Sciatic nerve (tissue), 2 donors: ENCODE measurements at regions not wholly inside any gene's neighbourhood (a gene's known extent, or its start where the extent isn't known, plus 50 kb on each side); places are given as distances from the start of the nearest gene placed in this dataset.

ENCODE experiments used
- ATAC-seq: fragments of 200-7000 bp; cut with Tn5 transposase; one replicate; pipeline ENCODE4 v1.9.1; 2020; ENCODE audit warnings: mild to moderate bottlenecking, moderate library complexity
- DNase-seq: peaks from one replicate; pipeline ENCODE4 v3.0.0-alpha.2; 2020; ENCODE audit warnings: low spot score
- intact Hi-C: fragments of 100-400 bp; cut with DNase I; formaldehyde crosslinking; loops from one replicate; pipeline ENCODE4 v1.14.2; 2022
- donor health status: DM: no; HTN: no; CAD: no.
- donor health status: DM: no; HTN: no; CAD: no.

DNA sequence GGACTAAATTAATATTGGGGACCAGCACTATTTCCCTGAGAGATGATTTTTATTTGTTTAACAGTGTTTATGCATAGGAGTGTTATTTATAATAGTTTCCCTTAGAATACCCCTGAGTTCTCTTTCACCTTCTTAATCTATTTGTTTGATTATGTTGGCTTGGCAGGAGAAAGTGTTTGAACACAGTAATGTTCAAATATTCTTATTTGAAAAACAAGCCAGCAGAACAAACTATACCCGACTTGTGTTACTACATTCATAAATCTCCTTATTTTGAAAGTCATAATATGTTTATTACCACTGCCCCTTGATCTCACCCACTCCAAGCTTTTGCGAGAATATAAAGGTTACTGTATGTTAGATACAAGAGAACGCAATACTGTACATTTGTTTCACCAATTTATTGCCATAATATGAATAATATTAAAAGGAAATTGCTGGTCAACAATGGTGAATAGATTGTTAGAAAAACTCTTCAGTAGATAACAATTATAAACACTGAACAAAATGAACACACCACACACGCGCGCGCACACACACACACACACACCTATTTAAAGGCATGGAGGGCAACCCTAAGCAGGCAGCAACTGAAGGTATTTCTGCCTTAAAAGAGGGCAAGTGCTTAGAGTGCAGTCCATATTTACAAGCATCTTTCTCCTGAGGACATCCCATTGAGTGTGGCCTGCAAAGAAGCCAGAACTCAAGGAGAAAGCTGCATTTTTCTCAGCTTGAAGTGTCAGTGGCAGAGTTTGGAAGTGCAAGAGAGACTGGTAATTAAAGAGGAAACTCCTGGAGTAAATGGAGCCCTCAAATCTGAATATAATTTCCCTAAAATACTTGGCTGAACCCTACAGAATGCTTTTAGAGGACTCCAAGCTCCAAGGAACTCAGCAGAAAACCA, 279.4 kb upstream of the MAN1A1 start:
- DNase-seq: no peak
- ATAC-seq: no peak
- intact Hi-C loops: no loop called here

DNA sequence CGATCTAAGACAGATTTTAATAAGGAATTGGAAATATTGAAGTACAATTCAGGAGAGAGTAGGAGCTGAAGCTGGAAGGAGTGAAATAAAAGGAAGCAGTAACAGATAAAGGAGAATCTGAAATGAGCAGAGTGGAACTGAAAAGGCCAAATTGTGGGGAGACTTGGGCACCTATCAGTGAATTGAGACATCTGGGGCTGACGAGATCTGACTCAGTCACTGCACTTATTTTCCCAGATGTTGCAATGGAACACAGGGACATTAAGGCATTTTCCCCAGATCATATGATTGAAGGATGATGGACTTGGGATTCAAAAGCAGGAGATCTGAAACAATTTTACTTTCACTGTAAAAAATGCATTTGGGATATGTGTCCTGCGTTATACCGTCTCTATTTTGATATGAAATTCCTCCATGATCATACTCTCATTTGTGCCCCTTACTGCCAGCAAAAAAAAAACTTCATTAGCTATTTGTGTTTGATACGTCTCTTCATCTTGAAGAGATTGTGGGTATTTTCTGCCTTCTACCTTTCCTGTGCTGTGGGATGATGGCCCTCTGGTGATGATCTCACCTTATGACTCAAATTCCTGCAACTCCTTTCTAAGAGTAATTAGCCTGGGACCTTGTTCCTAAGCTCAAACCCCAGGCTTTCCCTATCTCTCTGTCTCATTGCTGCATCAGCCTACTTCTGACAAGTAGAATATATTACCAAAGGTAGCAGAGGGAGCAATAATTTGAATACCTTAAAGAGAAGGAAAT, 278.5 kb upstream of the MAN1A1 start:
- DNase-seq (no peak), ATAC-seq (no peak)
- intact Hi-C loops: no loop called here

DNA sequence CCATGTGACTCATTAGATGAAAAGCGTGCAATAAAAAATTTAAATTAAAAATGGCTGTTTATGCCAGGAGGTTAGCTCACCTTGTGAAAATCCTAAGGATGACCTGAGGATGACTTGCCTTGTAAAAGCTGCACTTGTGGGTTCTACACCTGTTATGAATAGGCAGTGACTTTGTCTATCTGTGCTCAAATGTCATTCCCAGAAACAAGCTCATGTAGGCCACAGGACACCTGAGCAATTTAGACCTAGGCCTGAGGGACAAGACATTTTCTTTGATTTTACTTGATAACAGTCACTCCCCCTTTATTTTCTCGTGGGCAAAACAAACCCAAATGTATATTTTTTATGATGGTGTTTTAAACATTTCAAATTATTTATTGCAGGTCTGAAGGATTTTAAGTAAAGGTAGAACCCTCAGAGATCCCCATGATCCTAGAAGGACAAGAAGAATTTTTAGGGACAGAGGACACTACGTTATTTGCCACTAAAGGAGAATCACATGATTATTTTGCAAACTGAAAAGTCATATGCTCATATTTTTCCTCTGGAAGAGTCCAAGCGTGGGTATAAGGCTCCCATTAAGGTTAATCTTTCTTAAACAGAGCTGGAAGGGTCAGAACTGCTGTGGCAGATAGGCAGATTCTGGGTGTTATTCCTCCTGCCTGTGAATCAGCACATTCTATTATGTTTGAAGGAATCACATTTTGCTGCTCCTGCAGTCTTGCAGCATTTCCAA, 277.5 kb upstream of the MAN1A1 start:
- intact Hi-C loops: no loop called here
- ATAC-seq (no peak), DNase-seq (no peak)

- DNase-seq (no peak), ATAC-seq (no peak)
- intact Hi-C loops: no loop called here
Measured at GRCh38 chr6:119620846-119621555, 271.4 kb upstream of the MAN1A1 start.

DNA sequence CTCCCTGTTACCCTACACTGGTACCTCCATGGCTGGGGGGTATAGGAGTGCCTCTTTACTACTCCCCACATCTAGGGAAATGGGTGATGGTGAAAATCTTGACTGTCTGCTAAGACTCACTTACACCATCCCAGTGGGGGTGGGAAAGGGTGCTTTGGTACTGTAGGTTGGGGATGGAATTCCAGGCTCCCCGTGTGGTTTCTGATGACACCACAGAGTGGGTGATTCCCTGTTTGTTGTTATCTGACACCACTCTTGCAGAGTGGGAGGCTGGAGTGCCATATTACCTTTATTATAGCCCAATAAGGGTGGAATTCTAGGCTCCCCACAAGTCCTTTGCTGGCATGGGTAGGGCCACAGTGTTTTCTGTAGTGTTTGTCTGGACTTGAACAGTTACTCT, 264.6 kb upstream of the MAN1A1 start:
- DNase-seq (no peak), ATAC-seq (no peak)
- intact Hi-C loops: no loop called here

GRCh38 chr6:119612911-119613381, 263.4 kb upstream of the MAN1A1 start:
- no peak for DNase-seq
- intact Hi-C loops: no loop called here

GRCh38 chr6:119612176-119612891, 262.8 kb upstream of the MAN1A1 start:
- DNase-seq (no peak), ATAC-seq (peak; percentile 44)
- intact Hi-C loops: no loop called here

More at GRCh38 chr6:119612911-119613381, 263.4 kb upstream of the MAN1A1 start:
- ATAC-seq: no peak

GRCh38 chr6:119610754-119611153, 261.2 kb upstream of the MAN1A1 start:
- intact Hi-C loops: no loop called here
- no peak for DNase-seq
- no peak for ATAC-seq

- intact Hi-C loops: no loop called here
- DNase-seq (no peak), ATAC-seq (no peak)
Measured at GRCh38 chr6:119610265-119610664, 260.7 kb upstream of the MAN1A1 start.

- no peak for ATAC-seq
- intact Hi-C loops: no loop called here
Measured at GRCh38 chr6:119609865-119610264, 260.3 kb upstream of the MAN1A1 start.

DNA sequence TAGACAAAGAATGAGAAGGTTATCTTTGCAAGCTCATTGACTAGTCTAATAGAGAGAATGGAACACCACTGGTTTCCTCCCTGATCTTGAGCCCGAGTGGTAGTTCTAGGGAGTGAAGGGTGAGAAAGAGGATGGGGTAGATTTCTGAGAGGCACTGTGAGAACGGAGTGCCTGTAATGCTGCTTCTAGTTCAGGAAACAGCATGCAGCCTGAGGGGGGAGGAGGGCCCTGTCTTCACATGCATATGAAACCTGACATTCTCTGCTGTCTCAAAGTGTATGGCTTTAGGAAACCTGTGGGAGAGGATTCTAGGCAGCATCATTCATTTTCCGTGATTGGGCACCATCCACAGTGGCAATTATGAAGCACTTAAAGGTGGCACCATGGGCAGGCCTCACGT, 259.4 kb upstream of the MAN1A1 start:
- intact Hi-C loops: no loop called here
- no peak for DNase-seq
- ATAC-seq: no peak

More at GRCh38 chr6:119609865-119610264, 260.3 kb upstream of the MAN1A1 start:
- no peak for DNase-seq

- intact Hi-C loops: no loop called here
- ATAC-seq: no peak
- no peak for DNase-seq
Measured at GRCh38 chr6:119604124-119604523, 254.6 kb upstream of the MAN1A1 start.

GRCh38 chr6:119603501-119603900, 253.9 kb upstream of the MAN1A1 start:
- no peak for DNase-seq
- ATAC-seq: no peak
- intact Hi-C loops: no loop called here

GRCh38 chr6:119602215-119603178, 252.9 kb upstream of the MAN1A1 start:
- intact Hi-C loops: no loop called here
- DNase-seq (no peak), ATAC-seq (no peak)

- DNase-seq (no peak), ATAC-seq (no peak)
- intact Hi-C loops: no loop called here
Measured at GRCh38 chr6:119598883-119599282, 249.3 kb upstream of the MAN1A1 start.

GRCh38 chr6:119594907-119595306, 245.3 kb upstream of the MAN1A1 start:
- ATAC-seq (no peak), DNase-seq (no peak)
- intact Hi-C loops: no loop called here

GRCh38 chr6:119591235-119591634, 241.7 kb upstream of the MAN1A1 start:
- no peak for DNase-seq
- ATAC-seq: no peak
- intact Hi-C loops: no loop called here
